HCT116 (cell line): ENCODE measurements at regions not wholly inside any gene's neighbourhood (a gene's known extent, or its start where the extent isn't known, plus 50 kb on each side); places are given as distances from the start of the nearest gene placed in this dataset.

Experiments used
- ATAC-seq: fragments of 200-7000 bp; cut with Tn5 transposase; 2 replicates; pipeline ENCODE4 v1.9.1; 2020; ENCODE audit warnings: mild to moderate bottlenecking, moderate library complexity
- BruUV-seq: library from RNA; stranded (reverse); fragments of 400-500 nt; replicated peaks from 2 replicates; lab custom pipeline; 2021; lab: Mats Ljungman, UMichigan
- CTCF ChIA-PET: fragments of 300-600 bp; sonication (Branson Sonifier 250); formaldehyde crosslinking; loops from one replicate; lab custom pipeline; 2021; ENCODE audit warnings: antibody characterized with exemption; lab: Charles Lee
- POLR2A ChIA-PET: fragments of 300-600, 350-600 bp; sonication (Branson Sonifier 250); formaldehyde crosslinking; loops from one replicate; lab custom pipeline; 2021; ENCODE audit warnings: antibody characterized with exemption; lab: Charles Lee
- RAD21 ChIA-PET, 2 experiments: fragments of 300-600 bp; sonication (Branson Sonifier 250); formaldehyde crosslinking; loops; one replicate each; lab custom pipeline; 2023; ENCODE audit warnings: low total read pairs in 2 of 2; ENCODE audit not compliant: uncharacterized antibody in 2 of 2, unreplicated experiment in 2 of 2, low non-redundant PET in 1 of 2; lab: Charles Lee
- DNase-seq: peaks from one replicate; pipeline ENCODE4 v3.0.0-alpha.2; 2010; ENCODE audit warnings: low read depth, low spot score
- H2AFZ ChIP-seq: fragments of 200-600 bp; shearing (Covaris generic), sonication (generic); 2 replicates; pipeline ENCODE4 v1.6.1; 2017; ENCODE audit warnings: low read depth, mixed run types, mixed read lengths, antibody characterized with exemption, low read length; ENCODE audit not compliant: poor library complexity, severe bottlenecking
- H3K27ac ChIP-seq: 2 replicates; pipeline ENCODE4 v1.5.1; 2012; ENCODE audit warnings: low read depth, low read length
- H3K27me3 ChIP-seq: fragments of 200-600 bp; sonication (generic); 2 replicates; pipeline ENCODE4 v1.6.1; 2016; ENCODE audit warnings: mixed run types, low read length, mixed read lengths; ENCODE audit not compliant: insufficient read depth
- H3K36me3 ChIP-seq, 2 experiments: fragments of 200-500 bp in 1 of 2; fragments of 200-600 bp in 1 of 2; sonication (Bioruptor generic) in 1 of 2; sonication (generic) in 1 of 2; 2 replicates each; pipeline versions ENCODE4 v1.5.1 to v1.6.1; 2014 to 2016; ENCODE audit warnings: low read length in 2 of 2, inconsistent platforms in 1 of 2, mixed read lengths in 1 of 2, mixed run types in 1 of 2; ENCODE audit not compliant: insufficient read depth in 2 of 2, control insufficient read depth in 1 of 2
- H3K4me1 ChIP-seq, 2 experiments: fragments of 200-600 bp in 1 of 2; sonication (generic) in 1 of 2; 2 replicates each; pipeline versions ENCODE4 v1.5.1 to v1.6.1; 2012 to 2017; ENCODE audit warnings: low read length in 2 of 2, inconsistent platforms in 1 of 2, mild to moderate bottlenecking in 1 of 2, mixed read lengths in 1 of 2, mixed run types in 1 of 2, moderate library complexity in 1 of 2; ENCODE audit not compliant: insufficient read depth in 2 of 2, control insufficient read depth in 1 of 2
- H3K4me2 ChIP-seq: fragments of 200-600 bp; sonication (generic); 2 replicates; pipeline ENCODE4 v1.6.1; 2017; ENCODE audit warnings: mixed run types, low read length, mixed read lengths
- H3K4me3 ChIP-seq, 2 experiments: fragments of 200-600 bp in 1 of 2; sonication (generic) in 1 of 2; replicated peaks in 1 of 2; 2 replicates each; pipeline ENCODE4 v1.5.1; 2011 to 2016; ENCODE audit warnings: low read length in 2 of 2, control low read depth in 1 of 2, low read depth in 1 of 2, mild to moderate bottlenecking in 1 of 2, mixed read lengths in 1 of 2, mixed run types in 1 of 2
- H3K79me2 ChIP-seq: fragments of 200-600 bp; sonication (generic); 2 replicates; pipeline ENCODE4 v1.6.1; 2017; ENCODE audit warnings: mild to moderate bottlenecking, mixed run types, low read length, moderate library complexity, mixed read lengths; ENCODE audit not compliant: insufficient read depth
- H3K9ac ChIP-seq: fragments of 200-600 bp; sonication (generic); 2 replicates; pipeline ENCODE4 v1.6.1; 2016; ENCODE audit warnings: low read length, mixed read lengths
- H3K9me2 ChIP-seq: fragments of 200-600 bp; sonication (generic), shearing (Covaris generic); 2 replicates; pipeline ENCODE4 v1.6.1; 2017; ENCODE audit warnings: mixed run types, mild to moderate bottlenecking, moderate library complexity; ENCODE audit not compliant: insufficient read depth
- H3K9me3 ChIP-seq, 2 experiments: fragments of 200-500 bp in 1 of 2; fragments of 200-600 bp in 1 of 2; sonication (Bioruptor generic) in 1 of 2; sonication (generic) in 1 of 2; 2 replicates each; pipeline ENCODE4 v1.6.1; 2014 to 2017; ENCODE audit warnings: low read length in 2 of 2, mixed read lengths in 2 of 2, inconsistent platforms in 1 of 2, low read depth in 1 of 2, mild to moderate bottlenecking in 1 of 2, mixed run types in 1 of 2, moderate library complexity in 1 of 2; ENCODE audit not compliant: control insufficient read depth in 1 of 2, insufficient read depth in 1 of 2
- H4K20me1 ChIP-seq: fragments of 200-600 bp; sonication (generic), shearing (Covaris generic); 2 replicates; pipeline ENCODE4 v1.6.1; 2017; ENCODE audit warnings: mixed run types, mild to moderate bottlenecking, moderate library complexity; ENCODE audit not compliant: insufficient read depth
- CEBPB ChIP-seq: IDR thresholded peaks from 2 replicates; pipeline ENCODE4 v1.6.1; 2012; ENCODE audit warnings: low read depth
- EGR1 ChIP-seq: IDR thresholded peaks from 2 replicates; pipeline ENCODE4 v1.6.1; 2012; ENCODE audit warnings: low read depth
- EZH2phosphoT487 ChIP-seq: fragments of 200-600 bp; IDR thresholded peaks from 2 replicates; pipeline ENCODE4 v1.6.1; 2018; ENCODE audit warnings: antibody characterized with exemption, borderline replicate concordance
- FOSL1 ChIP-seq: IDR thresholded peaks from 2 replicates; pipeline ENCODE4 v1.6.1; 2012; ENCODE audit warnings: low read depth
- POLR2AphosphoS5 ChIP-seq: IDR thresholded peaks from 2 replicates; pipeline ENCODE4 v1.6.1; 2011; ENCODE audit warnings: mild to moderate bottlenecking, low read depth, low read length, moderate library complexity
- RAD21 ChIP-seq: IDR thresholded peaks from 2 replicates; pipeline ENCODE4 v1.6.1; 2012; ENCODE audit warnings: low read depth, mild to moderate bottlenecking
- SRF ChIP-seq: IDR thresholded peaks from 2 replicates; pipeline ENCODE4 v1.6.1; 2012; ENCODE audit warnings: low read depth
- YY1 ChIP-seq: IDR thresholded peaks from 2 replicates; pipeline ENCODE4 v1.6.1; 2011; ENCODE audit warnings: low read length, low read depth, moderate library complexity, mild to moderate bottlenecking; ENCODE audit not compliant: insufficient replicate concordance; ENCODE audit errors: extremely low read depth
- ZFX ChIP-seq: fragments of 450-650 bp; IDR thresholded peaks from 2 replicates; pipeline ENCODE4 v1.6.1; 2017
- ZNF274 ChIP-seq: fragments of 200-500 bp; sonication (Bioruptor generic); IDR thresholded peaks from 2 replicates; pipeline ENCODE4 v1.6.1; 2014; ENCODE audit warnings: mild to moderate bottlenecking, low read depth, low read length, inconsistent platforms
- intact Hi-C: fragments of 100-400 bp; cut with micrococcal nuclease; formaldehyde crosslinking; loops from 2 replicates; pipeline ENCODE4 v1.10.0; 2022
- TF ChIP-seq, protein P1 (sequence below): IDR thresholded peaks from 2 replicates; pipeline ENCODE4 v1.6.1; 2012; ENCODE audit warnings: low read depth
- TF ChIP-seq, protein P2 (sequence below), 3 experiments: fragments of 200-600 bp in 1 of 3; sonication (generic) in 1 of 3; IDR thresholded peaks in 2 of 3; conservative IDR thresholded peaks in 1 of 3; 2 replicates each; pipeline ENCODE4 v1.5.1; 2012 to 2017; ENCODE audit warnings: low read depth in 2 of 3, low read length in 2 of 3, antibody characterized with exemption in 1 of 3, borderline replicate concordance in 1 of 3, control low read depth in 1 of 3, mild to moderate bottlenecking in 1 of 3, mixed read lengths in 1 of 3, mixed run types in 1 of 3, moderate library complexity in 1 of 3; ENCODE audit not compliant: insufficient read depth in 1 of 3
- TF ChIP-seq, protein P3 (sequence below): IDR thresholded peaks from 2 replicates; pipeline ENCODE4 v1.6.1; 2012

DNA sequence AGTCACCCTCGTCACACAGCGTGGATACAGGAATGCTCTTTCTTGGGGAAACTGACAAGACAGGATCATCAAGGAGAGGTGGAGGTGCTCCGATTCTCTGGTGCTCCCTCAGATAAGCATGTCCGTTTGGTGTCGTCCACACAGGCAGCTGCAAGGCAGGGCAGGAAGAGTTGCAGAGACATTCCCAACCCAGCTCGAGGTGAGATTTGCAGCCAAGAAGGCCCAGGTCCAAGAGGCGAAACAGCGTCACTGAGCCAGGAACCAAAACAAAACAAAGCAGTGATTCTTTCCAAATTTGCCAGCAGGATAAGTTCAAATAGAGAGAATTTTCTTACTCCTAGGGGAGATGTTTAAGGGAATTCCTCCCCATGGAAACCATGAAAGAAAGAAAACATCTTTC lies 386.5 kb upstream of the PFKP start:
- ChIA-PET POLR2A (no interaction called here), RAD21 (no interaction called here), CTCF (no interaction called here)
- no peaks in the 10 kb centered on the region for H3K36me3 ChIP-seq
- no peak overlapping the region for H2AFZ ChIP-seq
- BruUV-seq, result no TSS peak
- no peak overlapping the region for H3K27ac ChIP-seq
- intact Hi-C loops, result no loop called here
- H3K4me3 ChIP-seq, result no peak overlapping the region
- H3K79me2 ChIP-seq, result no peaks in the 10 kb centered on the region
- peaks cover 6 to 7% of the 10 kb centered on the region in 2 experiments; a peak in 2 of 4 replicates for H3K9me3 ChIP-seq
- no peak overlapping the region for H3K4me2 ChIP-seq
- H3K9me2 ChIP-seq, result no peaks in the 10 kb centered on the region
- TF ChIP-seq SRF (no peak), ZNF274 (no peak), FOSL1 (no peak), RAD21 (no peak), CEBPB (no peak), ZFX (no peak), EZH2phosphoT487 (no peak), POLR2AphosphoS5 (no peak), YY1 (no peak), EGR1 (no peak)
- TF ChIP-seq, protein P1, sequence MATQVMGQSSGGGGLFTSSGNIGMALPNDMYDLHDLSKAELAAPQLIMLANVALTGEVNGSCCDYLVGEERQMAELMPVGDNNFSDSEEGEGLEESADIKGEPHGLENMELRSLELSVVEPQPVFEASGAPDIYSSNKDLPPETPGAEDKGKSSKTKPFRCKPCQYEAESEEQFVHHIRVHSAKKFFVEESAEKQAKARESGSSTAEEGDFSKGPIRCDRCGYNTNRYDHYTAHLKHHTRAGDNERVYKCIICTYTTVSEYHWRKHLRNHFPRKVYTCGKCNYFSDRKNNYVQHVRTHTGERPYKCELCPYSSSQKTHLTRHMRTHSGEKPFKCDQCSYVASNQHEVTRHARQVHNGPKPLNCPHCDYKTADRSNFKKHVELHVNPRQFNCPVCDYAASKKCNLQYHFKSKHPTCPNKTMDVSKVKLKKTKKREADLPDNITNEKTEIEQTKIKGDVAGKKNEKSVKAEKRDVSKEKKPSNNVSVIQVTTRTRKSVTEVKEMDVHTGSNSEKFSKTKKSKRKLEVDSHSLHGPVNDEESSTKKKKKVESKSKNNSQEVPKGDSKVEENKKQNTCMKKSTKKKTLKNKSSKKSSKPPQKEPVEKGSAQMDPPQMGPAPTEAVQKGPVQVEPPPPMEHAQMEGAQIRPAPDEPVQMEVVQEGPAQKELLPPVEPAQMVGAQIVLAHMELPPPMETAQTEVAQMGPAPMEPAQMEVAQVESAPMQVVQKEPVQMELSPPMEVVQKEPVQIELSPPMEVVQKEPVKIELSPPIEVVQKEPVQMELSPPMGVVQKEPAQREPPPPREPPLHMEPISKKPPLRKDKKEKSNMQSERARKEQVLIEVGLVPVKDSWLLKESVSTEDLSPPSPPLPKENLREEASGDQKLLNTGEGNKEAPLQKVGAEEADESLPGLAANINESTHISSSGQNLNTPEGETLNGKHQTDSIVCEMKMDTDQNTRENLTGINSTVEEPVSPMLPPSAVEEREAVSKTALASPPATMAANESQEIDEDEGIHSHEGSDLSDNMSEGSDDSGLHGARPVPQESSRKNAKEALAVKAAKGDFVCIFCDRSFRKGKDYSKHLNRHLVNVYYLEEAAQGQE, result no peak
- TF ChIP-seq, protein P2, sequence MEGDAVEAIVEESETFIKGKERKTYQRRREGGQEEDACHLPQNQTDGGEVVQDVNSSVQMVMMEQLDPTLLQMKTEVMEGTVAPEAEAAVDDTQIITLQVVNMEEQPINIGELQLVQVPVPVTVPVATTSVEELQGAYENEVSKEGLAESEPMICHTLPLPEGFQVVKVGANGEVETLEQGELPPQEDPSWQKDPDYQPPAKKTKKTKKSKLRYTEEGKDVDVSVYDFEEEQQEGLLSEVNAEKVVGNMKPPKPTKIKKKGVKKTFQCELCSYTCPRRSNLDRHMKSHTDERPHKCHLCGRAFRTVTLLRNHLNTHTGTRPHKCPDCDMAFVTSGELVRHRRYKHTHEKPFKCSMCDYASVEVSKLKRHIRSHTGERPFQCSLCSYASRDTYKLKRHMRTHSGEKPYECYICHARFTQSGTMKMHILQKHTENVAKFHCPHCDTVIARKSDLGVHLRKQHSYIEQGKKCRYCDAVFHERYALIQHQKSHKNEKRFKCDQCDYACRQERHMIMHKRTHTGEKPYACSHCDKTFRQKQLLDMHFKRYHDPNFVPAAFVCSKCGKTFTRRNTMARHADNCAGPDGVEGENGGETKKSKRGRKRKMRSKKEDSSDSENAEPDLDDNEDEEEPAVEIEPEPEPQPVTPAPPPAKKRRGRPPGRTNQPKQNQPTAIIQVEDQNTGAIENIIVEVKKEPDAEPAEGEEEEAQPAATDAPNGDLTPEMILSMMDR (IDR thresholded peaks at IDR 0.05 in 2 of 3, conservative IDR thresholded peaks at IDR 0.05 in 1 of 3; ENCODE audit: borderline replicate concordance in 1 of 3, insufficient read depth in 1 of 3, low read depth in 2 of 3, low read length in 2 of 3), result no peak
- TF ChIP-seq, protein P3, sequence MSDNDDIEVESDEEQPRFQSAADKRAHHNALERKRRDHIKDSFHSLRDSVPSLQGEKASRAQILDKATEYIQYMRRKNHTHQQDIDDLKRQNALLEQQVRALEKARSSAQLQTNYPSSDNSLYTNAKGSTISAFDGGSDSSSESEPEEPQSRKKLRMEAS, result no peak
- no peak overlapping the region for H3K9ac ChIP-seq
- H4K20me1 ChIP-seq, result no peaks in the 10 kb centered on the region
- no peak for DNase-seq
- H3K27me3 ChIP-seq, result no peaks in the 10 kb centered on the region
- no peak for ATAC-seq
- H3K4me1 ChIP-seq, result no peaks in the 10 kb centered on the region
